ENCODE measurements at regions not wholly inside any gene's neighbourhood (a gene's known extent, or its start where the extent isn't known, plus 50 kb on each side); places are given as distances from the start of the nearest gene placed in this dataset.

GRCh38 chrX:26050099-26050498 is 88.0 kb upstream of the MAGEB18 start:
- no peak for DNase-seq

GRCh38 chrX:26070882-26071281 is 67.3 kb upstream of the MAGEB18 start:
- no peak for DNase-seq

GRCh38 chrX:26071618-26072017 is 66.5 kb upstream of the MAGEB18 start:
- DNase-seq: no peak

- DNase-seq: no peak
These were observed 55.0 kb upstream of the MAGEB18 start for GRCh38 chrX:26083093-26083492.

All from islet precursor cell (in vitro differentiated cells).